ENCODE measurements at regions not wholly inside any gene's neighbourhood (a gene's known extent, or its start where the extent isn't known, plus 50 kb on each side); places are given as distances from the start of the nearest gene placed in this dataset.

DNA sequence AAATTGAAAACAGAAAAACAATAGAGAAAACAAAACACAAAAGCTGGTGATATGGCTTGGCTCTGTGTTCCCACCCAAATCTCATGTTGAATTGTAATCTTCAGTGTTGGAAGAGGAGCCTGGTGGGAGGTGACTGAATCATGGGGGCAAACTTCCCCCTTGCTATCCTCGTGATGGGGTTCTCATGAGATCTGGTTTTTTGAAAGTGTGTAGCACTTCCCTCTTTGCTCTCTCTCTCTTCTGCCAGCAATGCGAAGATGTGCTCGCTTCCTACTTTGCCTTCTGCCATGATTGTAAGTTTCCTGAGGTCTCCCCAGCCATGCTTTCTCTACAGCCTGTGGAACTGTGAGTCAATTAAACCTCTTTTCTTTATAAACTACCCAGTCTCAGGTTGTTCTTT lies 112.3 kb upstream of the UXS1 start:
- Mint-ChIP-seq H3K36me3 (ENCODE audit: unreplicated experiment) (no peaks in the 10 kb centered on the region), H3K4me1 (ENCODE audit: low read depth, unreplicated experiment) (no peaks in the 10 kb centered on the region), H3K27me3 (ENCODE audit: unreplicated experiment) (no peaks in the 10 kb centered on the region), H3K9me3 (ENCODE audit: unreplicated experiment) (peaks cover 3% of the 10 kb centered on the region), H3K27ac (ENCODE audit: unreplicated experiment) (no peak overlapping the region), H3K4me3 (ENCODE audit: unreplicated experiment) (no peak overlapping the region)
- TF ChIP-seq, protein P1, sequence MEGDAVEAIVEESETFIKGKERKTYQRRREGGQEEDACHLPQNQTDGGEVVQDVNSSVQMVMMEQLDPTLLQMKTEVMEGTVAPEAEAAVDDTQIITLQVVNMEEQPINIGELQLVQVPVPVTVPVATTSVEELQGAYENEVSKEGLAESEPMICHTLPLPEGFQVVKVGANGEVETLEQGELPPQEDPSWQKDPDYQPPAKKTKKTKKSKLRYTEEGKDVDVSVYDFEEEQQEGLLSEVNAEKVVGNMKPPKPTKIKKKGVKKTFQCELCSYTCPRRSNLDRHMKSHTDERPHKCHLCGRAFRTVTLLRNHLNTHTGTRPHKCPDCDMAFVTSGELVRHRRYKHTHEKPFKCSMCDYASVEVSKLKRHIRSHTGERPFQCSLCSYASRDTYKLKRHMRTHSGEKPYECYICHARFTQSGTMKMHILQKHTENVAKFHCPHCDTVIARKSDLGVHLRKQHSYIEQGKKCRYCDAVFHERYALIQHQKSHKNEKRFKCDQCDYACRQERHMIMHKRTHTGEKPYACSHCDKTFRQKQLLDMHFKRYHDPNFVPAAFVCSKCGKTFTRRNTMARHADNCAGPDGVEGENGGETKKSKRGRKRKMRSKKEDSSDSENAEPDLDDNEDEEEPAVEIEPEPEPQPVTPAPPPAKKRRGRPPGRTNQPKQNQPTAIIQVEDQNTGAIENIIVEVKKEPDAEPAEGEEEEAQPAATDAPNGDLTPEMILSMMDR (IDR thresholded peaks at IDR 0.05; ENCODE audit: partially characterized antibody, unreplicated experiment), result no peak
- DNase-seq, result no peak

DNA sequence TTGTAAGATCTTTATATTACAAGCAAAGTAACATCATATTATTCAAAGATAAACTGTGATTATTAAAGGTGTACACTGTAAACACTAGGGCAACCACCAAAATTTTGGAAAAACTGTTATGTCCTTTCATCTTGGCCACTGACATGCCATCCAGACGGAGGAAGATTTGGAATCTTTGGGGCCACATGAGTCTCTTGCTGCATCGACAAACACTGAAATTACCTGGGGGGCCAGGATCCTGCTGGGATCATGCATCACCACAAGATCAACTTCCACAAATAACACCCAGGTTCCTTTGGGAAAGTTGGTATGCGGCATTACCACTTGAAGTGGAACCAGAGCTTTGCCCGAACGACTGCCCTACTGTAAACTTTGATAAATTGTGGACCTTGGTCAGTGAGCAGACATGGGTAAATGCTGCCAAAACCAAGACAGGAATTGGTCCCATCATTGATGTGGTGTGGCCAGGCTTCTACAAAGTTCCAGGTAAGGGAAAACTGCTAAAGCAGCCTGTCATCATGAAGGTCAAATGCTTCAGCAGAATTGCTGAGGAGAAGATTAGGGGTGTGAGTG lies 110.6 kb upstream of the UXS1 start:
- peaks cover 3% of the 10 kb centered on the region for H3K9me3 Mint-ChIP-seq (ENCODE audit: unreplicated experiment)
- DNase-seq, result no peak
- no peaks in the 10 kb centered on the region for H3K27me3 Mint-ChIP-seq (ENCODE audit: unreplicated experiment)
- no peak overlapping the region for H3K27ac Mint-ChIP-seq (ENCODE audit: unreplicated experiment)
- no peaks in the 10 kb centered on the region for H3K4me1 Mint-ChIP-seq (ENCODE audit: low read depth, unreplicated experiment)
- no peaks in the 10 kb centered on the region for H3K36me3 Mint-ChIP-seq (ENCODE audit: unreplicated experiment)
- TF ChIP-seq, protein P1 (IDR thresholded peaks at IDR 0.05; ENCODE audit: partially characterized antibody, unreplicated experiment), result no peak
- no peak overlapping the region for H3K4me3 Mint-ChIP-seq (ENCODE audit: unreplicated experiment)

- no peak overlapping the region for H3K4me3 Mint-ChIP-seq (ENCODE audit: unreplicated experiment)
- TF ChIP-seq, protein P1 (IDR thresholded peaks at IDR 0.05; ENCODE audit: partially characterized antibody, unreplicated experiment), result no peak
- no peak overlapping the region for H3K27ac Mint-ChIP-seq (ENCODE audit: unreplicated experiment)
- no peak for DNase-seq
- no peaks in the 10 kb centered on the region for H3K4me1 Mint-ChIP-seq (ENCODE audit: low read depth, unreplicated experiment)
- no peaks in the 10 kb centered on the region for H3K27me3 Mint-ChIP-seq (ENCODE audit: unreplicated experiment)
- H3K36me3 Mint-ChIP-seq (ENCODE audit: unreplicated experiment), result no peaks in the 10 kb centered on the region
- peaks cover 5% of the 10 kb centered on the region for H3K9me3 Mint-ChIP-seq (ENCODE audit: unreplicated experiment)
Observed at GRCh38 chr2:106299696-106300095, 105.6 kb upstream of the UXS1 start.

GRCh38 chr2:106296182-106296815 lies 102.2 kb upstream of the UXS1 start:
- TF ChIP-seq, protein P1 (IDR thresholded peaks at IDR 0.05; ENCODE audit: partially characterized antibody, unreplicated experiment), result no peak
- Mint-ChIP-seq H3K36me3 (ENCODE audit: unreplicated experiment) (no peaks in the 10 kb centered on the region), H3K27me3 (ENCODE audit: unreplicated experiment) (no peaks in the 10 kb centered on the region), H3K4me1 (ENCODE audit: low read depth, unreplicated experiment) (no peaks in the 10 kb centered on the region), H3K27ac (ENCODE audit: unreplicated experiment) (no peak overlapping the region), H3K4me3 (ENCODE audit: unreplicated experiment) (no peak overlapping the region), H3K9me3 (ENCODE audit: unreplicated experiment) (peaks cover 3% of the 10 kb centered on the region)
- no peak for DNase-seq

DNA sequence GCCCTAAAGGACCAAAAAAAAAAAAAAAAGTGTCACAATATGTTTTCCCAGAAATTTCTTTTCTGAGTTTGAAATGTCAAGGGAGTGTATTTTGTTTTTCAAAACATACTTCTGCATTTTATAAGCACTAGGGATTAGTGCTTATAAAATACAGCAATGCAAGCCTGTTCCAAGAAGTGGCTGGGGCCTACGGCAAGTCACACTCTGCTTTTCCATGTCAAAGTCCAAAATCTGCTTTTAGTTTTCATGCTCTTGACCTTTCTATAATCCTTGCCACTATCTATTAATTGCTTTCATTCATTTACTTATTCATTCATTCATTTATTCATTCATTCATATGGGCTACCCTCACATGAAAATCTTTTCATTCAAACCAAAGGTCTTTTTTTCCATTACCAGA lies 100.1 kb upstream of the UXS1 start:
- no peak for DNase-seq
- Mint-ChIP-seq H3K4me1 (ENCODE audit: low read depth, unreplicated experiment) (no peaks in the 10 kb centered on the region), H3K9me3 (ENCODE audit: unreplicated experiment) (peaks cover 3% of the 10 kb centered on the region), H3K4me3 (ENCODE audit: unreplicated experiment) (no peak overlapping the region), H3K27me3 (ENCODE audit: unreplicated experiment) (no peaks in the 10 kb centered on the region), H3K36me3 (ENCODE audit: unreplicated experiment) (no peaks in the 10 kb centered on the region), H3K27ac (ENCODE audit: unreplicated experiment) (no peak overlapping the region)
- TF ChIP-seq, protein P1 (IDR thresholded peaks at IDR 0.05; ENCODE audit: partially characterized antibody, unreplicated experiment), result no peak
